M059J (cell line): ENCODE measurements at regions not wholly inside any gene's neighbourhood (a gene's known extent, or its start where the extent isn't known, plus 50 kb on each side); places are given as distances from the start of the nearest gene placed in this dataset.

ENCODE experiments used
- DNase-seq: peaks from one replicate; pipeline ENCODE4 v3.0.0-alpha.2; 2012; ENCODE audit warnings: low read depth

DNA sequence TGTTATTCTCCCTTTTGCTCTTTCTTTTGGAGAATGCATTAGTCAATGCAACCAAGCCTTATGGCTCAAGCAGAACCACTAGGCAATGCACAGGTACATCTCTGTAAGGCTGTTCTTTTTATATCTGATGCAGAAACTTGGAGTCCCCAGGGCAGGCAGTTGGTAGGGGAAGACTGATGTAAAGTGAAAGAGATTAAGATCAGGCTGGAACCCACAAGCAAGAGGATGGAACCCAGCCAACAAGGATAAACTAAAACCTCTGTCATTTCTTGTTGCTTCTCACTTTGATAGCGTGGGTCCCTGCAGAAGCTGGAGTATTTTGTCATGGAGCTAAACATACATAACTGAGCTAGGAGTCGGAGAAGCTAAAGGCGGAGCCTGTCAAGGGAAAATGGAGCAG lies 142.9 kb downstream of the GPAM start:
- no peak for DNase-seq

DNA sequence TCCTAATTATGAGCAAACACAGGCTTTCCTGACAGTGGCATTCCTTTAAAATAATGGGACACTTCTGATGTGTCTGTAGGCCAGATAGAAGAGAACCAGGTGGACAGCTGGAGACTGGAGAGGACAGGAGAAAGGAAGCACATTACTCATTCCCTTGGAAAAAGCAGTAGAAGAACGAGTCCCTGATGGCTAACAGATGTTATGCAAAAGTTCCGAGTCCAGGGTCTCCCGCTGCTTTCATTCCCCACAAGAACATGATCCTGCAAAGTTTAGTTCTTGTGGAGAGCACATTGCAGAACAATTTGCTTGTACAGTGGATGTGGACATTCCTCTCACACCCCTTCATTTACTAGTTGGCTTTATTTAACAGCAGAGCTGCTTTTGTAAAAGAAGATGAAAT lies 137.6 kb downstream of the GPAM start:
- no peak for DNase-seq

DNA sequence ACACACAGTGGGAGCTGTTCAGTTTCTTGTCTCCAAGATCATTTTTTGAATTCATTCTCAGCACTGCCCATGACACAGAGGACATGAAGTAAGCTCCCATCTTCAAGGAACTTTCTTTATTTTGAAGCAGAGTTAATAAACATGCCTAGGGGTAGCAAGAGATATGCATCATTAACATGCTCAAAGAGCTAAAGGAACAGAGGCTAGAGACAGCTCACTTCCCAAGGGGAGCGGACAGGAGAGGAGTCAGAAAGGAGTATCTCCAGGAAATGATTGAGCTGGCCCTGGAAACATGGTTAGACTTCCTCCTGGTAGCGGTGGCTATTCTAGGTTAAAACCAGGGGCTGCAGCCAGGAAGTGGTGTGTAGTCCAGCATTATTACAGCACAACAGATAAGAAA lies 135.9 kb downstream of the GPAM start:
- DNase-seq, result no peak

DNA sequence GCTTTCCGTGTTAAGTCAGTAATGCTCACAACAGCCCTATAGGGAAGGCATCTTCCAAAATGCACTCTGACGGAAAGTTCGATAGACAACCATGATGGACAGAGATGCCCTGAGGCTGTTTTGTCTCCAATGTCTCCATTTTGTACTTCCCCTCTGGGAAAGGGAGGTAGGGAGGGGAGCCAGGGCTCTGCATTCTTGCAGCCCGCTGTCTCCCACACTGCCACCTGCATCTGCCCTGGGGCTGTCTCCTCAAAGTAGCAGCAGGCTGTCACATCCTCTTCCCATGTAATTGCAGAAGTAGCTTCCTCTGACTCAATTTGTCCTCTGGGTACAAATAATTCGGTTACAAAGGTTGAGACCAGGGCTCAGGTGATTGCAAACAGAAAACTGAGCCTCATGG lies 131.4 kb downstream of the GPAM start:
- peak; percentile 2 for DNase-seq

DNA sequence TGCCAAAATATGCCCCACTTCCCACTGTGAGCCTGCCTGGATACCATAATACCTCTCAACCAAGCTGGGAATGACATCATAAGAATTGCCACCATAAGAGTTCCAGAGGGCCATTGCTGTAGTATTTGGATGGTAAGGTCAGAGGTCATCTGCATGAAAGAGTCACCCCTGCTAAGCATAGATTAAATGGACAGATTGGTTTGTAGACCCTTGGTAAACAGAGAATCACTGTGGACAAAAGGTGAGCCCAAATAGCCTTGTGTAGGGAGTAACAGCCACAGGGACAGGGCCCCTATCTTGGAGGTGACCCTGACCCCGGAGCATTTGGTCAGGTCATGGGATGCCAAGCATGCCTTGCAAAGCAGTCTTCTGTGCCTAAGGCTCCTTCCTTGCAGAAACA lies 129.7 kb downstream of the GPAM start:
- DNase-seq, result no peak

DNA sequence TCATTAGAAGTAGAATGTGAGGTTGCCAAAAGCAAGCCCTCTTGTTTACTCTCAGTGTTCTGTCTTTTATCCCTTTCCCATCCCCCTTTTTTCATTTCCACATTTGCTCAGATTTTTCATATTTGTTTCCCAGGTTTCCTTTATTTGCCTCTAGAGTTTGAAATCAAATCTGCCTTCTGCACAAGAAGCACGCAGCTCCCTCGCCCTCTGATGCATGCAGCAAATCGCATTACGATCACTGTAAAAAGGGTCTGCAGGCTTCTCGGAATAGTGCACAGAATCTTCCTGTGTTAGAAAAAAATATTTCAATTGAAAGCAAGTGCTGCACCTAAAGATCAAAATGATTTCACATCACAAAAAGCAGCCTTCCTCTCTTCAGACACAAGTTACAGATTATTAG lies 129.0 kb downstream of the GPAM start:
- DNase-seq, result no peak

DNA sequence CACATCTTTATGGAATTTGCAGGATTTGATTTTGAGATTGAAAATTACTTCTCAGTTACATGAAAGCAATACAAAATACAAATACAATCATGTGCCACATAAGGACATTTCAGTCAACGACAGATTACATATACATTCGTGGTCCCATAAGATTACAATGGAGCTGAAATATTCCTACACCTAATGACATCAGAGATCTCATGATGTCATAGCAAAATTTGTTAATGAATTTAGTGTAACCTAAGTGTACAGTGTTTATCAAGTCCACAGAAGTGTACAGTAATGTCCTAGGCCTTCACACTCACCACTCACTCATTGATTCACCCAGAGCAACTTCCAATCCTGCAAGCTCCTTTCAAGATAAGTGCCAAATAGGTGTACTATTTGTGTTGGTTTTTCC lies 126.5 kb downstream of the GPAM start:
- no peak for DNase-seq

DNA sequence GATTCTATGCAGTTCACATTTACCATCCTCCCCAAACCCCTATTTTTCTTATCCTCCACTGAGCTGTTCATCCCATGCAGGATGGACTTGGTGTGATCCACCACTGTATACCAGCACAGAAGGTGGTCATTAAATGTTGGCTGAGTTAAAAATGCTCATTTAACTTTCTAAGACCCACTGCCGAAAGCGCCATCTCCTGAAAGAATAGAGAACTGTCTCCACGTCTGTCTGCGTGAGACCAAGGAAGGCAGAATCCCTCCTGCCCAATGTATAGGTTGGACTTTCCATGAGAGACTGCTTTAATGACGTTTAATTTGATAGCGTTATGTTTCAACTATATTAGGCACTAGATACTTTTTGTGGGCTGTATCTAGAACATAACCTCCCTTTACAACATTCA lies 124.3 kb downstream of the GPAM start:
- no peak for DNase-seq

DNA sequence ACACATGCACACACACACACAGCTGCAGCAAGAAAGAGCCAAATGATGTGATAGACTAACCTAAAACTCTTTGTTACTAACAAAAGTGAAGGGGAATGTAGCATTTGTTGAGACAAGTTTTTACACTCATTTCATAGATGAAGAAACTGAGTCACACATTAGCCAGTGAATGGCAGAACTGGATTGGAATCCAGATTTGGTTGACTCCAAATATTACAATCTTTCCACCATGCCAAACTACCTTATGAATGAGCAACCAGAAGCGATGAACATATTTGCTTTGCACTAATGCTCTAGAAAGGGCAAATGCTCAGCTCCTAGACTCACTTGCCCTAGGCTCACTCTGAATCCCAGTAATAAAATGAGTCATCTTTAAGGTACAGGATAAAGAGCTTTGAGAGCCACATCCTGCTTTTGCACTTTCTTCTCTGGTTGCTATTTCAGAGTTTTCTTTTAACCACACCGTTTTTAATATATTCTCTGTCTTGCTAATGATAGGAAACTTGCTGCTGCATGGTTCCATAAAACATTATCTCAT lies 111.9 kb downstream of the GPAM start:
- peak; percentile 10 for DNase-seq

DNA sequence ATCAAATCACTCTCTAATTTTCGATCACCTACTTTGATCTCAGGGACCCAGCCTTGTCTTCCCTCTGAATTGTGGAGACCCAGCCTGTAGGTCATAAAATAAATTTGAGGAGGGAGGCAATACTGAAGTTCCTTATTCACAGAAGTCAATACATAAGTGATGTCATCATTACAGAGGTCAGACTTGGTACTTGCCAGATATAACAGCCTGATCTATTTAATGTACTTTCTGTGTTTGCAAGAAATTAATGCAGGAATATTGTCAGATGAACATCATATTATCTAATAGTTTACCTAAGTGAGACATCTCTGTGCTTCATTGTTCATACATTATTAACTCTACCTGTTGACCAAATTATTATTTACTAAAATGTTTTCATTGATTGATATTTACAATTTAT lies 105.6 kb downstream of the GPAM start:
- no peak for DNase-seq

DNA sequence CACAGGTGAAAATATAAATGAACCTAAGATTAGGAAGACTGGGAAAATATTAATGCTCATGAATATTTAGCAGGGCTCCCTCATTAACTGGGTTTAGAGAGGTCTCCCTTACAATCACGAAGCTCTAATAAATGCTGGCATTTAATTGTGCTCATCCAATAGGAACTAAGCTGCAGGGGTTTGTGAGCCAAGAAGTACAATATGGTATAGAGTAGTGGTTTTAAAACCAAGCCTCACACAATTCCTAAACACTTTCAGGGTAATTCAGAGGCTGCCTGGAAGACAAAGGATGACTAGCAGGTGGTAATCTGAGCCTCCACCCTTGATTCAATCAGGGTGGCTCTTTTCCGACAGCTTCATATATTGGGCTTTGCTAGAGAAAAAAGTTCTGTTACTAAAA lies 103.3 kb downstream of the GPAM start:
- no peak for DNase-seq

DNA sequence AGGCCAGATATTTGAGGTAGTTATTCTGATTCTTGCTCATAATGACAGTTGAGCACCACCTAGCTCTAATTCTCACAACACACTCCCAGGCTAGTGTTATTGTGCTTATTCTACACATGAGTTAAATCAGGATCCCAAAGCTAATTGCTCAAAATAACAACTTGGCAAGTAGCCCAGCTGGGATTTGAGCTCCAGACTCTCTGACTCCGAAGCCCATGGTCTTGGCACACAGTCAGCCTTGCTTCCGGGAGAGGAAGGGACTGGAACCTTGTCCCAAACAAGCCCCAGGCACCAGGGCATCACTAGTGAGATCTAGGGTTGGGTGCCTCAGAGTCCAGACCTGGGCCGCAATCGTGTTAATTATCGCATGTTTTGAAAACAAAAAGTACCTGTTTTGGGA lies 101.4 kb downstream of the GPAM start:
- DNase-seq, result peak; percentile 11

DNA sequence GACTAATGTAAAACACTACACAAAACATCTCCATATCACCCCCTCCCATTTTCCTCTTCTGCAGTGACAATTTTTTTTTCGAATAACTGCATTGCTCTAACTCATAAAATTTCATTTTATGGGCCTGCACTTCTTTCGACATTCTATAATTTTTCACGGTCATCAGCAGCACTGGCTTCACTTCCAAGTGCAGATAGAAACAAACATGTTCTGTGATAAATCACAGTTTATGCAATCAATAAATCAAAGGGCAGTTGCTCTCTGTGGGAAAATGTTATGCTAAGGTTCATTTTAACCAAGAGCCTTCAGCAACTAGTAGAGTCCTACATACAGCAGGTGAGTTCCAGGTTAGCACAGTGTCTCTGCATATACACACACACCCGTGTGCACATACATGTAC lies 100.1 kb downstream of the GPAM start:
- no peak for DNase-seq

DNA sequence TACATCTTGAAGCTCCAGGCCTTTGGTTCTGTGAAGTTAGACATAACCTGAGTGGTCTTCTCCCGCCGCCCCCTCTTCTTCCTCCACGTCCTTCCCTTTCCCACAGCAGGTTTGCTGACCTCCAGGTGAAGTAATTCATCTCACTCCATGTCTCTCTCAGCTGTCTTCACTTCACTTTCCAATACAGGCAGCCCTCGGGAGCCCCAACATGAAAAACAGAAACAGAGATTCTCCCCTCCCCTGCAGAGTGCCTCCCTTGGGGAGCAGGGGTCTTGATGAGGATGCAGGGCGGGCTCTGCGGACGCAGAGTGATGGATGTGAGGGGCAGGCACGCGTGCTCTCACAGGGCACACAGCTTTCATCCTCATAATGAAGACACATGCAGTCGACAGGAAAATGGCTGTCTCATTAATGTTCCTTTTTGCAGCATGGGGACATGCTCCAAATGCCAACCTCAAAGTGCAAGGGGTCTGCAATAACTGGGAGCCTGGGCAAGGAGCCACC lies 95.6 kb downstream of the GPAM start:
- DNase-seq, result no peak

DNA sequence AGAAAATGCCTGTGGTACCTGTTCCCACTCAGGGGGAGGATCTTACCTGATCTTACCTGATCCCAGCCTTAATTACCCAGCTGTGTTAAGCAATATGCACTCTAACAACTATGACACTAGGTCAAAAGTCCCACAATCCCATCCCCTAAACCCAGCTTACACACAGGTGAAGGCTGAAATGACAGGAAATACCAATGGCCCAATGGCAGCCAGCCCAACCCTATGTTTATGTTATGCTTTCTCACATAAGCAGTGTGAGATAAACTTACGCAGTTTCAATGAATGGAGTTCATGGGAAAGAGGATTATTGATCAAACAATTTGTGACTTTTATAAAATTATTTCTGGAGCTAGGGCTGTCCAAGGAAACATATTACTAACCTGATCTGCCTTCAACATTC lies 91.9 kb downstream of the GPAM start:
- DNase-seq, result peak; percentile 4

DNA sequence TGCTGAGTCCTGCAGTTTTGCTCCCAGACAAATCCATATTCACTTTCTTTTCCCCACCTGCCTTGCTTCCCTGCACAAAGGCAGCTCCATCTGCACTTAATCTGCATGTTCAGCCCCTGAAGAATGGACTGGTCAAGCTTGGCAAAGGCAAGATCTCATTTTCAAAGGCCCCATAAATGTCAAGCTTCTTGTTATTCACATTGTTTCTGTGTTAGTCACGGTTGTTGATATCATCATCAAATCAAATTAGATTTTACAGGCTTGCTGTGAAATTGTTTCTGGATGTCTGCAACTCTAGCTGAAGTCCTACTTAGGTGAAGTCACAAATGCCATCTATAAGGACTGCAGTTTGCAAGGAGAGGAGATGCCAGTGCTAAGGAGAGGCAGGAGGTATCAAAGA lies 91.0 kb downstream of the GPAM start:
- DNase-seq, result peak; percentile 43

DNA sequence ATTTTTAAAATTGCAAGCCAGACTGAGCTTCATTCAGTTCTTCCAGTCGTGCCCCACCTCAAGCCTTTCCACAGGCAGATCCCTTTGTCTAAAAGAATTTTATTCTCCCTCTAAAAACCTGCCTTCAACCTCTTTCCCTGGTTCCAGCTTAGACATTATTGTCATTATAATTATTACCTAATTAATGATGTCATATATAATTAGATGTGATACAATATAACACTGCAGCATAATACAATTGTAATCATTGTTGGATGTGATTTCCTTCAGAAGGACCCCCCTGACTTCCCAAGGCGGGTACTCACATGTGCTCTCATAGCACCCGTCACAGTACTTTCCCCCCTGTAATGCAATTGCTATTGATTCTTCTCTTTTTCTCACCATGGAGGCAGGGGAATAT lies 88.6 kb downstream of the GPAM start:
- no peak for DNase-seq

DNA sequence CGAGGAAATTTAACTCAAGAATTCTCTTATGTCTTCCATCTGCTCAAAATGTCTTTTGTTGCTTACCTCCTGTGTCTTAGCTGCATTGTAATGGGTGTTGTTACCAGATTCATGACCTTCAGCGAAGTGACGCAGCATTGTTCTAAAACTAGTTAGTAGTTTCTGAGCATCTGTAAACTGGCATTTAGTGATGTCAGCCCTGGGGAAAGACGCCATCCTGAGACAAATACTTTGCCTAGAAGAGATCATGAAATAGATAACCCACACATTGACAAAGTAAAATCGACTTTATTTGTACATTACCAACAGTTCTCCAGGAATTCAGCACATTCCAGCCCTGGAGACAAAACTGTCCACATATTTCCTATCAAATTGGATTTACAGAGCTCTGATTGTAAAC lies 87.8 kb downstream of the GPAM start:
- no peak for DNase-seq

DNA sequence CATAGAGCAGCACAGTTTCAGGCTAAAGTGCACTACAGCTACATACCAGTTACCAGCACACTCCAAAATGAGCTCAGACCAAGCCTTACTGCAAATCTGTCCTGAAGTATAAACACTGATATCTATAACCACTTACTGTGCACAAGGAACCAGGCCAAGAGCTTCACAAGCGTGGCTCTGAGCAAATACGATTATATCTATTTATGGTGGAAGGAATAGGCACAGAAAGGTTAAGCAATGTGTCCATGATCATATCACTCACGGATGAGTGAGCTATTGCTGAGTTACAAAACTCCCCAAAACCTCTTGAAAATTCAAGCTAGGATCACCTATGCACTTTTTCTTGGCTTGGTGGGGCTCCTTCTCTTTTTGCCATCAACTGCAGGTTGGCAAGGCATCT lies 84.9 kb downstream of the GPAM start:
- DNase-seq, result no peak
